GM12874 (cell line): ENCODE measurements at regions not wholly inside any gene's neighbourhood (a gene's known extent, or its start where the extent isn't known, plus 50 kb on each side); places are given as distances from the start of the nearest gene placed in this dataset.

Experiments
- TF ChIP-seq, protein P1 (sequence below): IDR thresholded peaks from 2 replicates; pipeline ENCODE4 v1.5.1; 2011; ENCODE audit warnings: low read depth, mild to moderate bottlenecking, control low read depth, low read length, moderate library complexity; ENCODE audit not compliant: insufficient read depth

DNA sequence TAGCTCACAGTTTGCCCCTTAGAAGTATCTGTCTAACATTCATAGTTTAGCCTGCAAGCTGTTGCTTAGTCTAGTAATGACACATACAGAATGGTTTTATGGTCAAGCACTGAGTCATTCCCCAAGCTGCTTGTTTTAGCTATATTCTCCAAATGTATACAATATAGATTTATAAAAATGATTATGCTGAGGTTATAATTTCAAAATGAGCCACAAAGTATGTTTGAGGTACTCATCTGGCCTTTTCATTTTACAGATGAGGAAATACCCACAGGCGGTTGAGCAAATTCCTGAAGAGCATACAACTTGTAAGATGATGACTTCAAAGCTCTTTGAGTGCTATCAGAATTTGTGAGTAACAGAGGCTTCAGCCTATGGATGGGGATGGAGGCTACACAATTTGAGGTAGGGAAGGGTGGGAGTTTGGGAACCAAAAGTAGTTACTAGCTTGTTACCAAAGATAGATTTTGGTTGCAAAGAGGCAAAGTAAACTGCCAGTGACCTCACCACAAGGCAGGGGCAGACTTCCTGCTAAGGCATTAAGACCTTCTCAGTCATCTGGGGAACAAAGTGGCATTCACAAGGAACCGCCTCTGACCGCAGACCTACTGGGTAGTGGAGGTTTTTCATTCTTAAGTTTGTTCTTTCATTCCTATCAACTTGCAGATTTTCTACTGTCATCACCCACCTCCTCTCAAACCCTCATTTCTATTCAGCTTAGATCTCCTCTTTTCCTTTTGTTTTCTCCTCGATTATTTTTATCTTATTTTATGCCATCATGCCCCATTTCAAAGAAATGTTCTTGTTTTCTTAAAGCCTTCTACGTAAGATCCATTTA is 257.2 kb upstream of the NECTIN3 start:
- TF ChIP-seq, protein P1, sequence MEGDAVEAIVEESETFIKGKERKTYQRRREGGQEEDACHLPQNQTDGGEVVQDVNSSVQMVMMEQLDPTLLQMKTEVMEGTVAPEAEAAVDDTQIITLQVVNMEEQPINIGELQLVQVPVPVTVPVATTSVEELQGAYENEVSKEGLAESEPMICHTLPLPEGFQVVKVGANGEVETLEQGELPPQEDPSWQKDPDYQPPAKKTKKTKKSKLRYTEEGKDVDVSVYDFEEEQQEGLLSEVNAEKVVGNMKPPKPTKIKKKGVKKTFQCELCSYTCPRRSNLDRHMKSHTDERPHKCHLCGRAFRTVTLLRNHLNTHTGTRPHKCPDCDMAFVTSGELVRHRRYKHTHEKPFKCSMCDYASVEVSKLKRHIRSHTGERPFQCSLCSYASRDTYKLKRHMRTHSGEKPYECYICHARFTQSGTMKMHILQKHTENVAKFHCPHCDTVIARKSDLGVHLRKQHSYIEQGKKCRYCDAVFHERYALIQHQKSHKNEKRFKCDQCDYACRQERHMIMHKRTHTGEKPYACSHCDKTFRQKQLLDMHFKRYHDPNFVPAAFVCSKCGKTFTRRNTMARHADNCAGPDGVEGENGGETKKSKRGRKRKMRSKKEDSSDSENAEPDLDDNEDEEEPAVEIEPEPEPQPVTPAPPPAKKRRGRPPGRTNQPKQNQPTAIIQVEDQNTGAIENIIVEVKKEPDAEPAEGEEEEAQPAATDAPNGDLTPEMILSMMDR, result no peak

DNA sequence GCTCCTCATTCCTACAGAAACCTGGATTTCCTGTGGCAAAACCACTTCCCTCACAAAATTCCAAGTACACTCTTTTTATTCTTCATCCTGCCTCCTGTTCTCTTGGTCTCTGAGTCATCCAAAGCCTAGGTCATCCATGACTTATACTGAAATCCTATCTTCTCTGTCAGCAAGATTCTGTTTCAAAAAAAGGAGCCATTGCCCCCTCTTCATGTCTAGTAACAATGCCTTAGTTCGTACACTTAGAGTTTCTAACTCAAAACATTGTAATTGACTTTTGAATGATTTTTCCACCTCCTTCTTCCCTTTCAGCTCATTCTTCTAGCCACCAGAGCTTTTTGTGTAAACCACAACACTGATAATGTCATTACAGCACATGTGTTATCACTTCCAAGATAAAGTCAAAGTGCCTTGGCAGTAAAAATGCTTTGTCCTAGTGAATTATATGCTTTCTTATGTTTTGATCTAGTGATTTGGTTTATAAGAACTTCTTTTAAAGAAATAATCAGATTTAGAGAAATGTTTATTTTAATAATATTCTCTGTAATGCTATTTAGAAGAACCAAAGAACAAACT is 256.5 kb upstream of the NECTIN3 start:
- TF ChIP-seq, protein P1, result no peak

DNA sequence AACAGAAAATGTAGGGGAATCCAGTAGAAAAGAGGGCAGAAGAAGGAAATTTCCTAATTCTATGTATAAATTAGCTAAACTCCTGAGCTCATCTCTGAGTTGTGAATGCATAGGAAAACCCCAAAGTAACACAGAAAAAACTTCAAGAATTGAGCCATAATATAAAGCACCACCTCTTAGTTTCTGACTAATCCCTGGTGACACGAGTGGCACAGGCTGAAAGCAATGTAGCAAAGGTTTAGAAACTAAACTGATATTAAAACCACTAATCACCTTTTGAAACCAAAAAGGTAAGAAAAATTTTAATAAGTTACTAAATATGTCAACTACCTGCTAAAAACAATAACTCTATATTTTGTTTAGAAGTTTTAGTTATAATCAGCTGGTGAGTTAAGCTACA is 255.6 kb upstream of the NECTIN3 start:
- TF ChIP-seq, protein P1, result no peak

DNA sequence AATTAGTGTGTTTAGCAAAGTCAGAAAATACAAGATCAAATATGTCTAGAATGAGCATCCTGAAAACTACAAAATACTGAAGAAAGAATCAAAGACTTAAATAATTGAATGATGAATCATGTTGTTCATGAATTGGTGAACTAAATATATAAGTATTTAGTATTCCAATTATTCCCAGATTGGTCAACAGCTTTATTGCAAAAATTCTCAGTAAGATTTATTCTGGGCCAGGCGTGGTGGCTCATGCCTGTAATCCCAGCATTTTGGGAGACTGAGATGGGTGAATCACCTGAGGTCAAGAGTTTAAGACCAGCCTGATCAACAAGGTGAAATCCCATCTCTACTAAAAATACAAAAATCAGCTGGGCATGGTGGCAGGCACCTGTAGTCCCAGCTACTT is 250.0 kb upstream of the NECTIN3 start:
- TF ChIP-seq, protein P1, result no peak

DNA sequence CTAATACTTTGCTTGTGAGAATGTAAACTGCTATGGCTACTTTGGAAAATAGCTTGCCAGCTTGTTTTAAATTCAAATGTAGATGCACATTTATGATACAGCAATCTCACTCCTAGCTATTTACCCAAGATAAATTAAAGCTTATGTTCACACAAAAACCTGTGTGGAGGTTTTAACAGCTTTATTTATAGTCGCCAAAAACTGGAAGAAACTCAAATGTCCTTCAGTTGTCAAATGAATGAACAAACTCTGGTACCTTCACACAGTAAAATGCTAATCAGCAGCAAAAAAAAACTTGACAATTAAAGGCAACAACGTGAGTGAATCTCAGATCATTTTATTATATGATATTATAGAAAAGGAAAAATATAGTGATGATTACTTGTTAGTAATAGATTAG is 248.6 kb upstream of the NECTIN3 start:
- TF ChIP-seq, protein P1, result no peak

DNA sequence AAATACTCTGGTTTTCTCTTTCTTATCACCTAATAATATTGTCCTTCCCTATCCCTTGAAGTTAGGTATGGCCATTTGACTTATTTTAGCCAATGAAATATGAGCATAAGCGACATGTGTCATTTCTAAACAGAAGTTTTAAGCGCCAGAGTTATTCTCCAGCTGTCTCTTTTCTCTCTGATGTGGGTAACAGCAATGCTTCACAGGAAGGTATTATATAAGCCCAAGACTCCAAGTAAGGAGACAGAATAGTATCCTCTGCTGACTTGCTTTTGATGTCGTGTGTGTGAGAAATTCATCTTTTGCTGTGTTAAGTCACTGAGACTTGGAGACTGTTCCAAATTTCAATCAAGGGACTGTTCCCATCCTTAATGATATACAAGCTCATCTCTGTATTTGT is 224.6 kb upstream of the NECTIN3 start:
- TF ChIP-seq, protein P1, result no peak

DNA sequence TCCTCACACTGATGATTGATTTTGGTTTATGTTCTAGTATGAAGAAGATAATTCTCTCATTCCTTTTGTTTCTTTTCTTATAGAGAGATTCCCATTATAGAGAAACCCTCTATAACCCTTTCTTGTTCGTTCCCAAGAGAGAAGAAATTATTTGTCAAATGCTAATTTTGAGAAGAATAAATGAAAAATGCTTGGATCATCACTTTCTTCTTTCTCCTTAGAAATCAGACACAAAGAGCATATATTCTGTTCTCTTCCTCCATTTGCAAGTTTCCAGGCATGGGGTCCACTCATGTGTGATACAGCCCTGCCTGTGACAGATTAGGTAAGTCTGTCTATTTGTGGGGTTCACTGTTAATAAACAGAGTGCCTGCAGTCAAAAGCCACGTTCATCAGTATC is 222.6 kb upstream of the NECTIN3 start:
- TF ChIP-seq, protein P1, result no peak
